PFSK-1 (cell line): ENCODE measurements at regions not wholly inside any gene's neighbourhood (a gene's known extent, or its start where the extent isn't known, plus 50 kb on each side); places are given as distances from the start of the nearest gene placed in this dataset.

ENCODE experiments used
- FOXP2 ChIP-seq: optimal IDR thresholded peaks from 2 replicates; pipeline ENCODE3; 2011; ENCODE audit warnings: borderline replicate concordance, control low read depth, inconsistent platforms; ENCODE audit not compliant: insufficient read depth; ENCODE audit errors: extremely low read length, extremely low read depth
- POLR2AphosphoS5 ChIP-seq: IDR thresholded peaks from 2 replicates; pipeline ENCODE4 v1.6.1; 2012; ENCODE audit warnings: low read depth, mild to moderate bottlenecking, control low read depth, low read length, moderate library complexity
- REST ChIP-seq, 2 experiments: IDR thresholded peaks; 2 replicates each; pipeline versions ENCODE4 v1.6.1 to v1.8.0; 2011 to 2012; ENCODE audit warnings: low read depth in 2 of 2, low read length in 2 of 2, control low read depth in 1 of 2, inconsistent platforms in 1 of 2, mild to moderate bottlenecking in 1 of 2, moderate library complexity in 1 of 2; ENCODE audit not compliant: insufficient read depth in 1 of 2
- SIN3A ChIP-seq: IDR thresholded peaks from 2 replicates; pipeline ENCODE4 v1.6.1; 2012; ENCODE audit warnings: mild to moderate bottlenecking, low read length, moderate library complexity, borderline replicate concordance; ENCODE audit not compliant: insufficient read depth
- TAF1 ChIP-seq: IDR thresholded peaks from 2 replicates; pipeline ENCODE4 v1.6.1; 2012; ENCODE audit warnings: low read length, control low read depth, borderline replicate concordance; ENCODE audit not compliant: insufficient read depth

DNA sequence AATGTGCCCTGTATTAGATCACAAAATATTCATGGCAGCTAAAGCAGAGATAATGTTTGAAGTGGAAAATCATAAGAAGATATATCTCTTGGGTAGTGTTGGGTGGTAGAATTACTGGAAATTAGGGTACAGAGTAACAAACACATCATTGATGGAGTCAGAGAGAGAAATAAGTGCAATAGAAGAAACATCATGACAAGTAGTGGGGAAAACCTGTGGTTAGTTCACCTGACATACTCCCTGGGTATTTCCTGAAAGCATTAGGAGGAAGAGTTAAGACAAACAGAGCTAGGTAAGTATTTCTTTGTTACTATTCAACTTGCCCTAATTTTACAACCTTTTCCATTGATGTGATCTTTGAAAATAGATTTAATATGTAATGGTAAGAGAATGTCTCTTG lies 691.9 kb upstream of the SOX9 start:
- no peak for TF ChIP-seq REST (IDR thresholded peaks at IDR 0.05; ENCODE audit: insufficient read depth in 1 of 2, low read depth in 2 of 2, low read length in 2 of 2)
- TF ChIP-seq POLR2AphosphoS5 = no peak
- no peak for TF ChIP-seq TAF1
- no peak for TF ChIP-seq SIN3A
- TF ChIP-seq FOXP2 = no peak

DNA sequence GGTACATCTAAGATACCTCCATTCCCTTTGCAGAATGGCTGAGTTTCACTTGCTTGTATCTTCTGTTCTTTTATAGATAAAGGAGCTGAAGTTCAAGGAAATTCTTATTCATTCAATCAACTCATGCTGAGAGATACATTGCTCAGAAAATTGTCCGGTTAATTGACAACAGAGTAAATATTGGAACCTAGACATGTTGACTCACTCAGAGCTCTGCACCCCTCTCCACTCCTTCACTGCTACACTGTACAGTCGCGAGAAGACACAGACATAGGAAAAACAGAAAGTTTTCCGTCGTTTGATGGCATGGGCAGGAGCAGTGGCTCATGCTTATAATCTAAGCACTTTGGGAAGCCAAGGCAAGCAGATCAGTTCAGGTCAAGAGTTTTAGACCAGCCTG lies 690.5 kb upstream of the SOX9 start:
- TF ChIP-seq SIN3A (no peak), FOXP2 (no peak), REST (IDR thresholded peaks at IDR 0.05; ENCODE audit: insufficient read depth in 1 of 2, low read depth in 2 of 2, low read length in 2 of 2) (no peak), TAF1 (no peak), POLR2AphosphoS5 (no peak)

GRCh38 chr17:71431146-71431545 lies 689.7 kb upstream of the SOX9 start:
- TF ChIP-seq FOXP2 (no peak), POLR2AphosphoS5 (no peak), REST (IDR thresholded peaks at IDR 0.05; ENCODE audit: insufficient read depth in 1 of 2, low read depth in 2 of 2, low read length in 2 of 2) (no peak), SIN3A (no peak), TAF1 (no peak)

DNA sequence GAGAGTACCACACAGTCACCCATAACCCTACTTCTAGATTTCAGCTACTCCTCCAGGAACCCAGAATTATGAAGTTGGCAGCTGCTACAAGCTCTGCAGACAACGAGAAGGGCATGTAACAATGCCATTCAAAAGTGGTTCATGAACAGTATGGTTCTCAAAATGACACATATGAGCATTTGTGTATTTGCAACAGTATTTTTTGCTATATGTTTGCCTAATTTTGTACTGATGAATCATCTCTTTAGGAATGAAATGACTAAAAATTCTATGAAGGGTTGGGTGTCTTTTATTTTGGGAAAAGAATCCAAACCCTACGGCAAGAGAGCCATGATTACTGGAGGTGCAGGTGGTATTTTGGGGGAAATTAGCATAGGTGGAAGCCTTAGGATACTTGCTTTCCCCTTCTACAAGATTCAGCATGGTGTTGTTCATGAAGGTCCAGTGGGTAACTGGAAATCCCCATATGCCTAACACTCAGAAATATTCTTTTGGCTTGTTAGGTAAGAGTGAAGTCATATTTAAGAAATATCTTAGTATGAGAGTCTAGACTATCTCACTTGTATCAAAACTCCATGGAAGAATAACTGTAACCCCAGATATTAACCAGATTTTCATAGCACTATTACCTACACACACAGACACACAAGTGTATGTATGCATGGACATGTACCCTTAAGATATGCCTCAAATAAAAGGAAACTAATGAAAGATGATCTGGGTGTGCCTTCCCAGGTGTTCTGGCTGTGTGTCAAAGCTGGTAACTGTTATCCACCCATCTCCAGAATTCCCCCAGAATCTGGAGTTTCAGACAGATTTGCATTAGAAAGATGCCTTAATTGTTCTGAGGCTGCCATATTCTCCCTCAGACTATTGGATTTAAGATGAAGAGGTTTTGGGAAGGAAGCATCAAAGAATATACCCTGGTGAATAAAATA lies 688.2 kb upstream of the SOX9 start:
- no peak for TF ChIP-seq REST (IDR thresholded peaks at IDR 0.05; ENCODE audit: insufficient read depth in 1 of 2, low read depth in 2 of 2, low read length in 2 of 2)
- no peak for TF ChIP-seq TAF1
- no peak for TF ChIP-seq SIN3A
- no peak for TF ChIP-seq POLR2AphosphoS5
- TF ChIP-seq FOXP2 = no peak

DNA sequence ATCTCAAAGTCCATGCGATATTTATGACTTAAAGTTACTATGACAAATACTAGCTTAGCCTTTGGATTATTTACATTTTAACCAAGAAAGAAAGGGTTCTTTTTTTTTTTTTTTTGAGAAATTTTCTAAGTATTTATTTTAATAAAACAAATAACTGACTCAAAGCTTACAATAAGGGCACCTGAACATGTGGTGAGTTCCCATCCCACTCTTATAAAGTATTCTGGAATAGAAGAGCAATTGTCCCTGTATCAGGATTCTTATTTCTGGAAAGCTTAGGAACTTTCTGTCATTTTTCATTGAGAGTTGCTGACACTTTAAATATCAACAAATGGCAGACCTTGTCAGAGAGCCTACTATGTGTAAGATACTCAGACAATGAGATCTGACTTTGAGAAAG lies 686.1 kb upstream of the SOX9 start:
- TF ChIP-seq FOXP2 (no peak), POLR2AphosphoS5 (no peak), TAF1 (no peak)
